GM23338 (cell line): ENCODE measurements at regions not wholly inside any gene's neighbourhood (a gene's known extent, or its start where the extent isn't known, plus 50 kb on each side); places are given as distances from the start of the nearest gene placed in this dataset.

ENCODE experiments used
- REST ChIP-seq: IDR thresholded peaks from one replicate; pipeline ENCODE4 v1.6.1; 2018; ENCODE audit warnings: antibody characterized with exemption; ENCODE audit not compliant: unreplicated experiment
- TF ChIP-seq, protein P1 (sequence below), 2 experiments: fragments of 200-600 bp in 1 of 2; sonication (generic) in 1 of 2; conservative IDR thresholded peaks; 2 replicates each; pipeline versions ENCODE4 v1.5.1 to v1.6.1; 2016 to 2017; ENCODE audit warnings: antibody characterized with exemption in 2 of 2, low read depth in 2 of 2, mild to moderate bottlenecking in 2 of 2, moderate library complexity in 1 of 2

- TF ChIP-seq, protein P1, sequence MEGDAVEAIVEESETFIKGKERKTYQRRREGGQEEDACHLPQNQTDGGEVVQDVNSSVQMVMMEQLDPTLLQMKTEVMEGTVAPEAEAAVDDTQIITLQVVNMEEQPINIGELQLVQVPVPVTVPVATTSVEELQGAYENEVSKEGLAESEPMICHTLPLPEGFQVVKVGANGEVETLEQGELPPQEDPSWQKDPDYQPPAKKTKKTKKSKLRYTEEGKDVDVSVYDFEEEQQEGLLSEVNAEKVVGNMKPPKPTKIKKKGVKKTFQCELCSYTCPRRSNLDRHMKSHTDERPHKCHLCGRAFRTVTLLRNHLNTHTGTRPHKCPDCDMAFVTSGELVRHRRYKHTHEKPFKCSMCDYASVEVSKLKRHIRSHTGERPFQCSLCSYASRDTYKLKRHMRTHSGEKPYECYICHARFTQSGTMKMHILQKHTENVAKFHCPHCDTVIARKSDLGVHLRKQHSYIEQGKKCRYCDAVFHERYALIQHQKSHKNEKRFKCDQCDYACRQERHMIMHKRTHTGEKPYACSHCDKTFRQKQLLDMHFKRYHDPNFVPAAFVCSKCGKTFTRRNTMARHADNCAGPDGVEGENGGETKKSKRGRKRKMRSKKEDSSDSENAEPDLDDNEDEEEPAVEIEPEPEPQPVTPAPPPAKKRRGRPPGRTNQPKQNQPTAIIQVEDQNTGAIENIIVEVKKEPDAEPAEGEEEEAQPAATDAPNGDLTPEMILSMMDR (conservative IDR thresholded peaks at IDR 0.05; ENCODE audit: low read depth in 2 of 2), result no peak
- no peak for TF ChIP-seq REST
These were observed 60.5 kb downstream of the TMEM100 start for GRCh38 chr17:55661963-55662834.
